GM12878 (cell line): ENCODE measurements at regions not wholly inside any gene's neighbourhood (a gene's known extent, or its start where the extent isn't known, plus 50 kb on each side); places are given as distances from the start of the nearest gene placed in this dataset.

Source experiments
- CREB1 ChIP-seq: IDR thresholded peaks from 2 replicates; pipeline ENCODE4 v1.6.1; 2012; ENCODE audit warnings: low read depth, mild to moderate bottlenecking, inconsistent platforms
- JUNB ChIP-seq: IDR thresholded peaks from 2 replicates; pipeline ENCODE4 v1.6.1; 2016; ENCODE audit warnings: antibody characterized with exemption, mild to moderate bottlenecking
- POLR2A ChIP-seq: IDR thresholded peaks from 2 replicates; pipeline ENCODE4 v1.6.1; 2011; ENCODE audit warnings: low read depth, mild to moderate bottlenecking, low read length
- ZNF24 ChIP-seq: fragments of 450-650 bp; IDR thresholded peaks from 2 replicates; pipeline ENCODE4 v1.6.1; 2017; ENCODE audit warnings: antibody characterized with exemption, mild to moderate bottlenecking
- TF ChIP-seq, protein P1 (sequence below), 3 experiments: IDR thresholded peaks in 2 of 3; conservative IDR thresholded peaks in 1 of 3; 2 replicates each; pipeline ENCODE4 v1.5.1; 2011; ENCODE audit warnings: low read depth in 3 of 3, low read length in 3 of 3, mild to moderate bottlenecking in 3 of 3, control low read depth in 2 of 3, moderate library complexity in 2 of 3, inconsistent platforms in 1 of 3, mixed read lengths in 1 of 3; ENCODE audit not compliant: control insufficient read depth in 2 of 3, insufficient read depth in 1 of 3; ENCODE audit errors: extremely low read depth in 1 of 3

DNA sequence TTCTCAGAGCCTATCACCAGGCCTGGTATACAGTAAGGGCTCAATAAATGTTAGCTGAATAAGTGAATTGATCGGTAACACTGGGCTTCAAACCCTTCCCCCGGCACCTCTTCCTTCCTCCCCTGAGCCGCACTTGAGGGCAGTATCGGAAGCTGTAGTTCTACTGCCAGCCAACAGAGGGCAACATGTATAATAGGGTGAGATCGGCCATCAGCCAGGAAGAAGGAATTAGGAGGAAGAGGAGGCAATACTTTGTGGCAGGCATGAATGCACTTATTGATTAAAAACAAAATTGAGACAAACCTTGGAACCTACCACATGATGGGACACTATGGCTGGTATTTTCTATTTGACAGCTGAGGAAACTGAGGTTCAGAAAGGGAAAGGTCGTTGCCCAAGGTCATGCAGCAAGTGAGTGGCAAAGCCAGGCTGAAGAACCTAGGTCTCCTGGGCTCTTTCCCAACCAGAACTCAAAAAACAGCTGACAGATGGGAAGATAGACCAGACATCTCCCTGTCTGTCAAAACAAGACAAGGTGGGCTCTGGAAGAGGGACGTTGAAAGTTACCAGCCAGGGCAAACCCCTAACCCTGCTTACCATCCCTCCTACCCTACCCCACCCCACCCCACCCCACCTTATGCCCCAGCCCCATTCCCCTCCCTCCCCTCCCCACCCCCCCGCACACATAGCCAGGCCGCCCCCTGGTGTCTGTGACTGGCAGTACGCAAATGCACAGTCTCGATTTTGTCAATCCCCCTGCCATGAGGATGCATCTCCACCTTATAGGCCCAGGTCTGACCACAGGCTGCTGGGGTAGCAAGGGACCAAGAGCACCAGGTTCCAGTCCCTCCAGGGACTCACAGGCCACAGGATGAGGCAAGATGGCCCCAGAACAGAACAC, 107.3 kb upstream of the RUNX3 start:
- TF ChIP-seq CREB1 (no peak), JUNB (no peak), ZNF24 (peak; percentile 80), POLR2A (no peak)
- TF ChIP-seq, protein P1, sequence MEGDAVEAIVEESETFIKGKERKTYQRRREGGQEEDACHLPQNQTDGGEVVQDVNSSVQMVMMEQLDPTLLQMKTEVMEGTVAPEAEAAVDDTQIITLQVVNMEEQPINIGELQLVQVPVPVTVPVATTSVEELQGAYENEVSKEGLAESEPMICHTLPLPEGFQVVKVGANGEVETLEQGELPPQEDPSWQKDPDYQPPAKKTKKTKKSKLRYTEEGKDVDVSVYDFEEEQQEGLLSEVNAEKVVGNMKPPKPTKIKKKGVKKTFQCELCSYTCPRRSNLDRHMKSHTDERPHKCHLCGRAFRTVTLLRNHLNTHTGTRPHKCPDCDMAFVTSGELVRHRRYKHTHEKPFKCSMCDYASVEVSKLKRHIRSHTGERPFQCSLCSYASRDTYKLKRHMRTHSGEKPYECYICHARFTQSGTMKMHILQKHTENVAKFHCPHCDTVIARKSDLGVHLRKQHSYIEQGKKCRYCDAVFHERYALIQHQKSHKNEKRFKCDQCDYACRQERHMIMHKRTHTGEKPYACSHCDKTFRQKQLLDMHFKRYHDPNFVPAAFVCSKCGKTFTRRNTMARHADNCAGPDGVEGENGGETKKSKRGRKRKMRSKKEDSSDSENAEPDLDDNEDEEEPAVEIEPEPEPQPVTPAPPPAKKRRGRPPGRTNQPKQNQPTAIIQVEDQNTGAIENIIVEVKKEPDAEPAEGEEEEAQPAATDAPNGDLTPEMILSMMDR (IDR thresholded peaks at IDR 0.05 in 2 of 3, conservative IDR thresholded peaks at IDR 0.05 in 1 of 3; ENCODE audit: control insufficient read depth in 2 of 3, extremely low read depth in 1 of 3, insufficient read depth in 1 of 3, low read depth in 3 of 3, low read length in 3 of 3), result peak; percentile 67 to 90 (median 79)
